ENCODE measurements at regions not wholly inside any gene's neighbourhood (a gene's known extent, or its start where the extent isn't known, plus 50 kb on each side); places are given as distances from the start of the nearest gene placed in this dataset.
A peak's percentile ranks its signal among the peaks of the same experiment; 100 is the strongest.

GRCh38 chr6:75546381-75546780, 52.8 kb upstream of the FILIP1 start:
- Histone ChIP-seq H3K36me3 (ENCODE audit: control insufficient read depth, insufficient read depth, low read length) (no peaks in the 10 kb centered on the region), H3K4me3 (ENCODE audit: low read depth in 2 of 2, low read length in 2 of 2) (no peak overlapping the region), H3K27ac (ENCODE audit: low read length) (no peak overlapping the region), H3K27me3 (ENCODE audit: control insufficient read depth, insufficient read depth, low read length) (no peaks in the 10 kb centered on the region), H3K9me3 (ENCODE audit: control insufficient read depth, insufficient read depth, low read depth, low read length) (no peaks in the 10 kb centered on the region), H3K4me1 (ENCODE audit: control insufficient read depth, insufficient read depth, low read length) (no peaks in the 10 kb centered on the region)
- ChIA-PET POLR2A (no interaction called here), CTCF (interaction anchor here (0.5 to 1.1 kb wide), 4 partner anchors 21 to 305 kb away, joined by 3 to 7 read pairs (median 4); no protein-coding TSS in a partner anchor)
- 0 out of 2 replicates have a peak, but pooled peaks have one; percentile 65 for ATAC-seq
- in situ Hi-C loops (cut with HindIII; ENCODE audit: low pct_unique_long_range_greater_than_20kb, low sequenced_read_pairs): no loop called here
- no TSS peak for BruUV-seq (replicated peaks)
- DNase-seq (ENCODE audit: low read depth, low spot score): no peak
- intact Hi-C loops (cut with micrococcal nuclease; ENCODE audit: unreplicated experiment): no loop called here
- TF ChIP-seq TCF7L2 (IDR thresholded peaks at IDR 0.05; ENCODE audit: low read depth, low read length) (no peak), CTCF (IDR thresholded peaks at IDR 0.05) (peak; percentile 52; the same call in 1 of the 2 replicates)

GRCh38 chr6:75550544-75551167, 51.0 kb upstream of the SENP6 start:
- in situ Hi-C loops (cut with HindIII; ENCODE audit: low pct_unique_long_range_greater_than_20kb, low sequenced_read_pairs): no loop called here
- ChIA-PET CTCF (no interaction called here), POLR2A (interaction anchor here (0.5 kb wide), 1 partner anchor 314 kb away, joined by 3 read pairs; no protein-coding TSS in a partner anchor)
- Histone ChIP-seq H3K36me3 (ENCODE audit: control insufficient read depth, insufficient read depth, low read length) (no peaks in the 10 kb centered on the region), H3K27ac (ENCODE audit: low read length) (no peak overlapping the region), H3K4me1 (ENCODE audit: control insufficient read depth, insufficient read depth, low read length) (no peaks in the 10 kb centered on the region), H3K27me3 (ENCODE audit: control insufficient read depth, insufficient read depth, low read length) (no peaks in the 10 kb centered on the region), H3K4me3 (ENCODE audit: low read depth in 2 of 2, low read length in 2 of 2) (no peak overlapping the region), H3K9me3 (ENCODE audit: control insufficient read depth, insufficient read depth, low read depth, low read length) (no peaks in the 10 kb centered on the region)
- BruUV-seq (replicated peaks): no TSS peak
- intact Hi-C loops (cut with micrococcal nuclease; ENCODE audit: unreplicated experiment): no loop called here
- no peak for TF ChIP-seq CTCF (IDR thresholded peaks at IDR 0.05)
- no peak for TF ChIP-seq TCF7L2 (IDR thresholded peaks at IDR 0.05; ENCODE audit: low read depth, low read length)
- no peak for ATAC-seq
- no peak for DNase-seq (ENCODE audit: low read depth, low spot score)

- POLR2A ChIA-PET: interaction anchor here (0.5 kb wide), 1 partner anchor 314 kb away, joined by 3 read pairs; no protein-coding TSS in a partner anchor
- CTCF ChIA-PET: interaction anchor here (0.6 kb wide), 1 partner anchor 63 kb away, joined by 5 read pairs; no protein-coding TSS in a partner anchor
- Histone ChIP-seq H3K27me3 (ENCODE audit: control insufficient read depth, insufficient read depth, low read length) (no peaks in the 10 kb centered on the region), H3K9me3 (ENCODE audit: control insufficient read depth, insufficient read depth, low read depth, low read length) (no peaks in the 10 kb centered on the region), H3K4me3 (ENCODE audit: low read depth in 2 of 2, low read length in 2 of 2) (no peak overlapping the region), H3K27ac (ENCODE audit: low read length) (no peak overlapping the region), H3K4me1 (ENCODE audit: control insufficient read depth, insufficient read depth, low read length) (no peaks in the 10 kb centered on the region), H3K36me3 (ENCODE audit: control insufficient read depth, insufficient read depth, low read length) (no peaks in the 10 kb centered on the region)
- DNase-seq (ENCODE audit: low read depth, low spot score) (no peak), ATAC-seq (no peak)
- intact Hi-C loops (cut with micrococcal nuclease; ENCODE audit: unreplicated experiment): no loop called here
- in situ Hi-C loops (cut with HindIII; ENCODE audit: low pct_unique_long_range_greater_than_20kb, low sequenced_read_pairs): no loop called here
- no peak for TF ChIP-seq CTCF (IDR thresholded peaks at IDR 0.05)
- no peak for TF ChIP-seq SIN3A (IDR thresholded peaks at IDR 0.05; ENCODE audit: borderline replicate concordance, insufficient read depth, low read depth, low read length)
- BruUV-seq (replicated peaks): no TSS peak
Measured at GRCh38 chr6:75551367-75551952, 50.2 kb upstream of the SENP6 start.

Data from Panc1 (cell line).